Heart left ventricle (tissue), 13 donors: ENCODE measurements at regions not wholly inside any gene's neighbourhood (a gene's known extent, or its start where the extent isn't known, plus 50 kb on each side); places are given as distances from the start of the nearest gene placed in this dataset.

Source experiments
- CTCF ChIP-seq, 12 donors: fragments of 200-600 bp; sonication (generic) in 4 of 12; IDR thresholded peaks; one replicate each; pipeline versions ENCODE4 v1.5.0 to v1.8.0; 2018 to 2022; ENCODE audit warnings: antibody characterized with exemption in 12 of 12, mild to moderate bottlenecking in 5 of 12
- POLR2A ChIP-seq, 2 donors: fragments of 450-650 bp; IDR thresholded peaks; one replicate each; pipeline ENCODE4 v1.6.1; 2017; ENCODE audit warnings: antibody characterized with exemption in 2 of 2, mild to moderate bottlenecking in 2 of 2, moderate library complexity in 2 of 2
- donor health status: ischemic (EF 13 %, LVEDD 7.1; RV severe dilation, severe dysfunction).
- donor health status: DM: no; HTN: yes; CAD: no.
- donor health status: DM: no; HTN: no; CAD: no.
- donor health status: ischemic (EF 25% LVEDD 6.9; RV normal size, moderate dysfunction).
- donor health status: ischemic (EF 25% LVEDD 5.7; RV mildly dilated, moderate dysfunction).
- donor health status: ischemic (EF 35%, LVEDD 5.7; RV mildly dilated, moderate dysfunction).
- donor health status: nonischemic (EF 11% LVEDD 7.7; RV severe dilation, severe dysfunction).
- donor health status: DM: yes; HTN: yes; CAD: no.
- donor health status: PGD.
- donor health status: ischemic (EF 29% LVEDD 5.4; RV normal size, mild dysfunction).
- donor health status: nonischemic (EF 23%, LVEDD 6.1; RV moderate dilation, normal function).

GRCh38 chr13:44160591-44161191, 212.9 kb upstream of the SERP2 start:
- TF ChIP-seq POLR2A (IDR thresholded peaks at IDR 0.05) (no peak), CTCF (IDR thresholded peaks at IDR 0.05) (no peak)
